Stimulated activated naive CD8-positive, alpha-beta T cell treated with anti-CD3 and anti-CD28 coated beads, Interleukin-15, amount 100 ng/mL, for 72 hours (primary cell): ENCODE measurements at regions not wholly inside any gene's neighbourhood (a gene's known extent, or its start where the extent isn't known, plus 50 kb on each side); places are given as distances from the start of the nearest gene placed in this dataset.

Experiments
- ATAC-seq: fragments of 150-1000 bp; cut with Tn5 transposase; 2 replicates; pipeline ENCODE4 v1.10.0; 2021; ENCODE audit warnings: mild to moderate bottlenecking, moderate library complexity
- DNase-seq, 2 donors: peaks; one replicate each; pipeline ENCODE4 v3.0.0; 2021 to 2022
- H3K27ac Mint-ChIP-seq, 2 donors: one replicate each; pipeline ENCODE4 v1.8.0; 2022; ENCODE audit warnings: mild to moderate bottlenecking in 2 of 2, mixed read lengths in 2 of 2, moderate library complexity in 2 of 2
- H3K27me3 Mint-ChIP-seq: one replicate; pipeline ENCODE4 v1.8.0; 2022; ENCODE audit warnings: mixed read lengths
- H3K4me1 Mint-ChIP-seq: one replicate; pipeline ENCODE4 v1.8.0; 2022; ENCODE audit warnings: mild to moderate bottlenecking, mixed read lengths
- H3K4me3 Mint-ChIP-seq, 2 donors: one replicate each; pipeline ENCODE4 v1.8.0; 2022; ENCODE audit warnings: mild to moderate bottlenecking in 2 of 2, mixed read lengths in 2 of 2, moderate library complexity in 1 of 2
- H3K9me3 Mint-ChIP-seq, 2 donors: one replicate each; pipeline ENCODE4 v1.8.0; 2022; ENCODE audit warnings: mixed read lengths in 2 of 2

DNA sequence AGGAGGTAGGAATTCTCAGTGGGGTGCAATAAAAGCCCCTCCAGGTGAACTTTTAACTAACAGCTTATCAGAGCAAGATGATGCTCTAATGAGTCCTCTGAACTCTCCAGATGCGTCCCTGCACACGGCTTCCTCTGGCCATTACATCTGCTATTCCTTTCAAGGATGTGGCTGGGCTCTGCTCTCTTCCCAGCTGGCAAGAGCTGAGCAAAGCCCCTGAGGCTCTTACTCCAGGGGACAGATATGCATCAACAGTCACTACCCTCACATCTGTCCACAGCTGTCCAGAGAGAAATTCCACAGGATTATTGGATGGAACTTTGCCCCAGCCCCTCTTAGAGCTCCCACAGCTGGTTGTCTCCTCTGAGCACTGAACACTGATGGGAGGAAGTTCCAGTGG is 267.8 kb downstream of the C1orf94 start:
- DNase-seq (no peak), ATAC-seq (no peak)
- Mint-ChIP-seq H3K4me3 (no peak overlapping the region), H3K27me3 (peaks cover 40% of the 10 kb centered on the region), H3K4me1 (no peaks in the 10 kb centered on the region), H3K9me3 (no peaks in the 10 kb centered on the region), H3K27ac (no peak overlapping the region)

DNA sequence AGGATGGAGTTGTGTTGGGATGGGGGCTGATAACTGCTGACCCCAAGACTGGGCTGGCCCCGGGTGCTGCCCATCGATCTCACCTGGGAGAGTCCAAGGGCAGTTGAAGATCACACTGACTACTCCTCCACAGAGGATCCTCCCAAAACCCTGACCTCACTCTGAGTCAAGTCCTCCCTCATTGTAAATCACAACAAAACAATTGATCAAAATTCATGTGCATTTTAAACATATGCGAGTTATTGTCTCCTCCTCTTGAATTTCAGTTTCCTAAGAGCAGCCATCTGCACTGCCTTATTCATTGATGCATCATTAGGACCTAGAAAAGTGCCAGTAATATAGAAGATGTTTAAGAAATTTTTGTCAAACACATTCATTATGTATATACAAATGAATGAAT is 273.6 kb downstream of the C1orf94 start:
- Mint-ChIP-seq H3K9me3 (no peaks in the 10 kb centered on the region), H3K4me3 (no peak overlapping the region), H3K27me3 (peaks cover 31% of the 10 kb centered on the region), H3K27ac (no peak overlapping the region), H3K4me1 (no peaks in the 10 kb centered on the region)
- ATAC-seq = no peak
- no peak for DNase-seq

DNA sequence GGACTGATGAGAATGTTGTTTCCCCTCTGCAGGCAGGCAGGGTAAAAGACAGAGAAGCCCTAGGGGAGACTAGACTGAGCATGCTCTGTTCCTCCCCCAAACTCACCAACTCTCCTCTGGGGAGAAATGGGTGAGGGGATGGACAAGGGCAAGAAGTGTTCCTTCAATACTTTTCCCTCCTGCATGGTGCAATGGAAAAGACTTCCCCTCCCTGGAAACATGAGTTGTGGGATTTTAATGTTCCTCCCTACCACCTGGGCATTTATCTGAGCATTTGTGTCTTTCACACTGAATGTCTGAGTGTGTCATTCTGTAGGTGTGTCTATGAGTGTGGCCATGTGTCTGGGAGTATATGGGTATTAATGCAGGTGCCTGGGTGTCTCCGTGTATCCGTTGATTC is 275.7 kb downstream of the C1orf94 start:
- no peak for DNase-seq
- peaks cover 15% of the 10 kb centered on the region for H3K27me3 Mint-ChIP-seq
- ATAC-seq = no peak
- H3K4me1 Mint-ChIP-seq = no peaks in the 10 kb centered on the region
- no peaks in the 10 kb centered on the region for H3K9me3 Mint-ChIP-seq
- peak overlapping the region in 1 of 2 donors; percentile 62 for H3K27ac Mint-ChIP-seq
- H3K4me3 Mint-ChIP-seq = no peak overlapping the region

DNA sequence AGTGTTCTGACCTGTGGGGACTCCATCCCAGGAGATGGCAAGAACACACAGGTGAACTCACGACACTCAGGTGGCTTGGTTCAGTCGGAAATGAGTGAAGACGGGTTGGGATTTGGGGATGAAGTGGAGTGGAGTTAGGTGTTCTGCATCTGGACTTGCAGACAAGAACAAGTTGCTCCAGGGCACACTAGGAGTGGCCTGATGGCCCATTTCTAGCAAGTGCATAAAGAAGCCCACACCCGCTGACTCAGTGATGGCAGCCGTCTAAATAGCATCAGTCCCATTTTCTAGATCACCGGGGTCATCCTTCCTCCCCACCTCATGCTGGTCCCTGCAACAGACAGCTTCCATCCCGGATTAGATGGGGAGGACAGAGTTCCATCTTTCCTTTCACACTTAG is 278.4 kb downstream of the C1orf94 start:
- Mint-ChIP-seq H3K4me1 (no peaks in the 10 kb centered on the region), H3K27ac (no peak overlapping the region), H3K27me3 (peaks cover 28% of the 10 kb centered on the region), H3K4me3 (no peak overlapping the region), H3K9me3 (no peaks in the 10 kb centered on the region)
- no peak for ATAC-seq
- no peak for DNase-seq

DNA sequence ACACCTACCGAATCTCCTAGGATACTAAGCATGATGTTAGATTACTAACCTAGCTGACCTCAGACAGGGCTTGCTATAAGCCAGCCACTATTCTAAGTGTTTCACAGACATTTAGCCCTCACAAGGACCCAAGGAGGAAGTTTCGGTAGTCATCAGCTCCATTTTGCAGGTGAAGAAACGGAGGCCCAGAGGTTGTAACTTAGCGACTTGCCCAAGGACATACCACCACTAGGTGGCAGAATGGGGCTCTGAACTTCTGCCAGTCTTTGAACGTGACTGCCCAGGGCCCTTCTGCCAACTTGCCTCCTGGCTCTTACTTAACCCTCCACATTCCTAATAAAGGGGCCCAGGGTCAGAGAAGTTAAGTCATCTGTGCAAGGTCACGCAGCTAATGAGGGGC is 283.5 kb downstream of the C1orf94 start:
- Mint-ChIP-seq H3K27me3 (peaks cover 35% of the 10 kb centered on the region), H3K4me3 (no peak overlapping the region), H3K4me1 (no peaks in the 10 kb centered on the region), H3K9me3 (no peaks in the 10 kb centered on the region), H3K27ac (no peak overlapping the region)
- DNase-seq (peak; percentile 32 to 41), ATAC-seq (peak; percentile 48)

DNA sequence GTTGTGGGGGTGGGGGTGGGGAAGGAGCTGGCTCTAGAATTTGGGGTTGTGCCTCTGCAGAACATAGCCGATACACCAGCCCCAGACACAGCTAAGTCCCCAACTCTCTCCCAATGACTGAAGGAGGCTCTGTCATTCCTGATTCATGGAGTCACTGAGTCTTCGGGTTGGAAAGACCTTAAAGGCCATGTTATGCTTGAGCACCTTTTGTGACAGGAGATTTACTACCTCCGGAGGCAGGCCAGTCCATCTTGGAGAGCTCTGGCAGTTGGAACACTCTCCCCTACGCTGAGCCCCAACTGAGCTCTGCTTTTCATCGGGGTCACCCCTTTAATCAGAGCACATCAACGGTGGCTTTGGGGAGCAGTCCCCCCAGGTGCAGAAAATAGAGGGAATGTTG is 284.4 kb upstream of the GJB5 start:
- Mint-ChIP-seq H3K9me3 (no peaks in the 10 kb centered on the region), H3K4me1 (no peaks in the 10 kb centered on the region), H3K4me3 (no peak overlapping the region), H3K27me3 (peaks cover 30% of the 10 kb centered on the region), H3K27ac (no peak overlapping the region)
- no peak for DNase-seq
- no peak for ATAC-seq

DNA sequence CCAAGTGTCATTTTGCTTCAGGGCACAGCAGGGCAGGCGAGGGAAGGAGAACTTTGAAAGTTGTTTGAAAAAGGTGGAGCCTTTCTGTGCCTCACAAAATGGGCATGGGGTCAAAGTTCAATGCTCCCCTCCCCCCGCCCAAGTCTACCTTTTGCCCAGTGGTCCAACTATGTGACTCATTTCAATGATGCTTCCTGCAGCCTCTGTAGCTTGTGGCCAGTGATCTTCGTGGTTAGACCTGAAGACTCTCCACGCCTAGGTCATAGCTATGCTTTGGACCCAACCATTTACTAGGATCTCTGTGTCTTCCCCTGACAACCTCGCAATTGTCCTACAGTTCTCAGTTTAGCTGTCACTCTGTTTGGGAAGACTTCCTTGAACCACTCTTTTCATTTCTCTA is 280.3 kb upstream of the GJB5 start:
- ATAC-seq (no peak), DNase-seq (no peak)
- no peak overlapping the region for H3K4me3 Mint-ChIP-seq
- peaks cover 52% of the 10 kb centered on the region for H3K27me3 Mint-ChIP-seq
- H3K9me3 Mint-ChIP-seq = no peaks in the 10 kb centered on the region
- no peaks in the 10 kb centered on the region for H3K4me1 Mint-ChIP-seq
- H3K27ac Mint-ChIP-seq = no peak overlapping the region

DNA sequence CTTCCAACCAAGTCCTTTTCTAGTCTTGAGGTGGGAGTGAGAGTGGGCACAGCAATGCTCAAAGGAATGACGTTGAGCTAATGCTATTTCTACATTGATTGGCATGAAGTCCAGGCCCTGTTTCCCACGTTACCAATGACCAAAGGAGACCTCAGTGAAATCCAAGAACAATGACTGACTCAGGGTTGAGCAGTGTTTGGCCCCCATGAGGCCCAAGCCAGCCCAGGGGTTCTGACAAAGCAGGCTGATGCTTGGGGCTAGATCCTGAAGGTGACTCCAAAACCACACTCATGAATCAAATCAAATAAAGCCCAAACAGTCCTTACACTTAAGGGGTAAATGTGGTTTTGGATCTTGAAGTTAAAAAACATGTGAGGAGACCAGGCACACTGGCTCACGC is 278.5 kb upstream of the GJB5 start:
- Mint-ChIP-seq H3K27ac (no peak overlapping the region), H3K27me3 (peaks cover 60% of the 10 kb centered on the region), H3K9me3 (no peaks in the 10 kb centered on the region), H3K4me1 (no peaks in the 10 kb centered on the region), H3K4me3 (no peak overlapping the region)
- ATAC-seq (no peak), DNase-seq (no peak)

DNA sequence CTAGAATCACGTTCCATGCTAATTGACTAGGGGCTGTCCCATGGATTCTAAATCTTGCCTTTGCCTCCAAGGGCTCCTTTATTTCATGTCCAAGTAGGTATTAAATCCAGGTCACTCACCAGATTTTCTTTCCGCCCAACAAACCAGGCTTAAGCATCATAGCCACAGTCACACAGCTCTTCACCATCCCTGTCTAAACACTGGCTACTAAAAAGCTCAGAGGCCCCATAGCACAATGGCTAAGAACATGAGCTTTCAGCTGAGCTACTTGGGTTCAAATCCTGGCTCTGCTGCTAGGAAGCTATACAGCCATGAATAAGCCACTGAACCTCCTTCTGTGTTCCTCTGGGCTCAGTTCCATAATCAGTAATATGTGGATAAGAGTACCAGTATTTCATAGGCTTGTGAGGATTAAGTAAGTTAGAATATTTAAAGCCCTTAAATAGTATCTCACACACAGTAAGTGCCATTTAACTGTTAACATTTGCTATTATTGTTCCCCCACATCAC is 277.2 kb upstream of the GJB5 start:
- ATAC-seq (no peak), DNase-seq (no peak)
- no peaks in the 10 kb centered on the region for H3K4me1 Mint-ChIP-seq
- no peak overlapping the region for H3K27ac Mint-ChIP-seq
- H3K27me3 Mint-ChIP-seq = peaks cover 48% of the 10 kb centered on the region
- no peaks in the 10 kb centered on the region for H3K9me3 Mint-ChIP-seq
- H3K4me3 Mint-ChIP-seq = no peak overlapping the region

DNA sequence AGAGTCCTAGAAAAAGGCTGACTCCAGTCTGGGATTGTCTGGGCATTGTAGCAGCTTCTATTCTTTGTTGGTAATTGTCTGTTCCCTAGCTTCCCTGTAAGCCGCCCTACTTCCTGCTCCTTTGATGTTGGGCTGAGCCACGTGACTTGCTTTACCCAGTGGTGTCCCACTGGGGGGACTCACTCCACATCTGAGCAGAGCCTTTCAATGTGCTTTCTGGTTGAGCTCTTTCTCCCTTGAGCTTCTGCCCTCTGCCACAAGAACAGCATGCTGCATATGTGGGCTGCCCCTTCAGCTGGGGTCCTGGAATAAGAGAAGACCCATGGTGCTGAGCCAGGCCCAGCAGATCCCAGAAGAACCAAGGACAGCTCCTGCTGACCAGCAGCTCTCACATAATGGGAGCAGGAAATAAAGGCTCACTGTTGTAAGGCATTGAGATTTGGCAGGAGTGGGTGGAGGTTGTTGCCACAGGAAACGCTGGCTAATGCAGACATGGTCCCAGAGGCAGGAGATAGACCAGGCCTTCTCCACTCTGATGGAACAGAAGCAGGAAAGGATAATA is 276.3 kb upstream of the GJB5 start:
- no peaks in the 10 kb centered on the region for H3K9me3 Mint-ChIP-seq
- no peak overlapping the region for H3K27ac Mint-ChIP-seq
- no peak for DNase-seq
- H3K27me3 Mint-ChIP-seq = peaks cover 39% of the 10 kb centered on the region
- no peak for ATAC-seq
- H3K4me3 Mint-ChIP-seq = no peak overlapping the region
- H3K4me1 Mint-ChIP-seq = no peaks in the 10 kb centered on the region

DNA sequence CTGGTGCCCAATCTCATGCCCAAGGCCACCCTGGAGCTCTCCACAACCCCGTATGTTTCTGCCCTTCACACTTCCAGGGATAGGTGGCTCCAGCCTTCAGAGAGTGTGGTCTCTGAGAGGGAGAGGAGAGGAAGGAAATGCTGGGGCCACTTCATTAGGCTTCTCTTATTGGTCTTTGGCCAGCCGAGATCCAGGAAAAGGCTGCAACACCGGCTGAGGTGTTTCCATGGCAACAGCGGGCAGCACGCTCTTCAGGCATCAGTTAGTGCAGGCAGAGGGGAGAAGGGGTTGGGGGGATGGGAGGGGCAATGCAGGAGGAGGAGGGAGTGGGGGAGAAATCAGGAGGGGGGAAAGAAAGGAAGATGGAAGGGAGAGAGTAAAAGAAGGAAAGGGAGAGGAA is 275.1 kb upstream of the GJB5 start:
- H3K27me3 Mint-ChIP-seq = peaks cover 39% of the 10 kb centered on the region

DNA sequence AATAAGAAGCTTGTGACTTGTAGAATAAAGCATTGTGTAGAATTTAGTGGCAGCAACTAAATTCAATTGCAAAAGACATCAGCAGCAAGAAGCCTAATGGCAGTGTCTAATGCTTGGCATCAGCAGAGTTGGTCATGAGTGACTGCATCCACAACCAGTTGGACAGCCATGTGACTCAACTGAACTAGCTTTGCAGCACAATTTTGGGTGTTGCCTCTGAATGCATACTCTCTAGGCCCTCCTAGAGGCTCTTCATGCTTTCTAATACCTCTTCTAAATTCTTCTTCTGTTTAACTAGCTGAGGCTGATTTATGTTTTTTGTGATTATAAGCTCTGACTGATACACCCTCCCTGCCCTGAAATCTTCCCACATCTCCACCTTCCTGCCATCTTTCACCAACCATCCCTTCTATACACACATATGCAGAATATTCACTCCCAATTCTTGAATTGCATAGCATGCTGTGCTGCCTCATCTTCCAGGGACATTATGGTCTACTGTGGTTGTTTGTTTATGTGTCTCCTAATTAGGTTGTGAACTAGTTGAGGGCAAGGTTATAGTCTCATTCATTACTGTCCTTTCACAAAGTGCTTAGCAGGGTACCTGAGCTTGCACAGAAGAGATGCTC is 266.7 kb upstream of the GJB5 start:
- Mint-ChIP-seq H3K4me3 (no peak overlapping the region), H3K9me3 (peaks cover 19 to 22% of the 10 kb centered on the region in 2 donors), H3K4me1 (no peaks in the 10 kb centered on the region), H3K27ac (no peak overlapping the region), H3K27me3 (no peaks in the 10 kb centered on the region)
- ATAC-seq (no peak), DNase-seq (no peak)

More for the DNA sequence above, 275.1 kb upstream of the GJB5 start:
- DNase-seq = no peak
- H3K4me1 Mint-ChIP-seq = no peaks in the 10 kb centered on the region
- H3K9me3 Mint-ChIP-seq = peaks cover 0 to under 1% of the 10 kb centered on the region in 2 donors
- H3K4me3 Mint-ChIP-seq = no peak overlapping the region
- no peak overlapping the region for H3K27ac Mint-ChIP-seq
- no peak for ATAC-seq

DNA sequence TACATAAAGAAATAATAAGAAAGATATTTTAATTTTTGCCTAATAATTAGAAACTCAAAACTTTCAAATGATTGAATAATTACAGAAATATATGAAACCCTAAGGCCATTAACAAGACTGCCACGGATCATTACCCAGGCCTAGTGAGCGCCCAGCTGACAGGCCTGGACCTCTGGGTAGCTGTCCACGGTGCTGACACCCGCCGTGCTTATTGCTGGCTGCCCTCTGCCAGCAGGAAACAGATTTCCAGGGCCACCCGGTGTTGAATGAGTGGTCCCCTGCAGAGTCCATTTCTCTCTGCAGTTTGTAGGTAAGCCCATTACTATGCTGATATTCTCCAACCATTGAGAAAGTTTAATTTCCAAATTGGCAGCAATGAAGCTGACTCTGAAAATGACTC is 254.4 kb upstream of the GJB5 start:
- Mint-ChIP-seq H3K9me3 (no peaks in the 10 kb centered on the region), H3K4me3 (no peak overlapping the region), H3K27ac (no peak overlapping the region), H3K27me3 (no peaks in the 10 kb centered on the region), H3K4me1 (no peaks in the 10 kb centered on the region)
- ATAC-seq = no peak
- DNase-seq = no peak

DNA sequence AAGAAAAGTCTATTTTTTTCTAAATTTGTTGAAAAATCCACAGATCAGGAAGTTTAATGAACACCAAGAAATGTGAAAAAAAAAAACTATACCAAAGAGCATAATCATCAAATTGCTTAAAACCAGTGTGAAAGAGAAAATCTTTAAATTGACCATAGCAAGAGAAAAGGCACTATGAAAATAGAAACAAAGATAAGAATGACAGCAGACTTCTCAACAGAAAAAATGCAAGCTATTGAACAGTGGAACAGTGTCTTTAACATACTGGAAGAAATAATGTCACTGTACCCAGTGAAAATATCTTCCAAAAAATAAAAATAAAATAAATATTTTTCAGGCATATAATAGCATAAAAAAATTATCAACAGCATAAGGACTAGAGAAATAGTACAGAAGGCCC is 243.0 kb upstream of the GJB5 start:
- no peak for ATAC-seq
- no peaks in the 10 kb centered on the region for H3K27me3 Mint-ChIP-seq
- no peak for DNase-seq
- no peaks in the 10 kb centered on the region for H3K4me1 Mint-ChIP-seq
- no peak overlapping the region for H3K4me3 Mint-ChIP-seq
- peaks cover 25 to 38% of the 10 kb centered on the region in 2 donors for H3K9me3 Mint-ChIP-seq
- no peak overlapping the region for H3K27ac Mint-ChIP-seq

DNA sequence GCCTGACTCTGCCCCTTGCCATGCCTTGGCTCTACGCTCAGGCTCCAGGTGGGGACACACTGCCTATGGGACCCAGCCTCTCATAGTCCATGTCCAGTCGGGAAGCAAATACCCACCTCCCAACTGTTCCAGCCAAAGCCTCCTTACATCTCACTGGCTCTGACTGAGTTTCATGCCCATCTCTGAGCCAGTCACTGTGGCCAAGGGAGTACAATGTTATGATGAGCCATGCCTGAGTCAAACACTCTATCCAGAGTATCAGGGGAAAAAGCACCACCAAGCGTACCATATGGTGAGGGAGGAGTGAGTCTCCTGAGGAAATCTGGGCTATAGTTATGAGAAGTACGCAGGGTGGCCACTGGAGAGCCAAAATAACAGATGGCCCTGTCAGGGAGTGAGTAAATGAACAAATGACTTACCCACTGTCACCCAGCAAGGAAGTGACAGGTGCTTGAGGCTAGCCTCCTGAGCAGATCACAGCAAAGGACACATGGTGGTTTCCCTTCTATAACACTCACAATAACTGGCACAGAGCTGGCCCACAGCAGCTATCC is 236.6 kb upstream of the GJB5 start:
- no peak overlapping the region for H3K27ac Mint-ChIP-seq

DNA sequence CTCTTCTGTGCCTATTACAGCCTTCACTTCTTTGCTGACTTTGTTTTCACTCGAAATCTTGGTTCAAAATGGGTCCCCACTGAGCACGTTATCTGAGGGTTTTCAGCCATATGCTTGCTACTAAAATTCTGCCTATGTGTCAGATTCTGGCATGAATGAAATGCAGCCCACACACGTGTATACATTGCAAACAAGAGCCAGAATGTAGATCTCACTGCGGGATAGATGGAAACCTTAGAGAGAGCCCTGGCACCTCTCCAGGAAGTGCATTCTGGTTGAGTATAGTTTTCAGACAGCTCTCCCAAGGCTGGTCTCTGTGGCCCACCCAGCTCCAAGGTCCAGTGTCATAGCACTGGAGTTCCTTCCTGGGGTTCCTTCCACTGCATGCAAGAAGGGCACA is 234.7 kb upstream of the GJB5 start:
- DNase-seq = no peak
- H3K4me3 Mint-ChIP-seq = no peak overlapping the region
- no peak overlapping the region for H3K27ac Mint-ChIP-seq
- H3K9me3 Mint-ChIP-seq = no peaks in the 10 kb centered on the region
- H3K4me1 Mint-ChIP-seq = no peaks in the 10 kb centered on the region
- peaks cover 8% of the 10 kb centered on the region for H3K27me3 Mint-ChIP-seq
- ATAC-seq = no peak

More for the DNA sequence above, 236.6 kb upstream of the GJB5 start:
- no peak overlapping the region for H3K4me3 Mint-ChIP-seq
- ATAC-seq (no peak), DNase-seq (no peak)
- H3K9me3 Mint-ChIP-seq = peaks cover 0 to 5% of the 10 kb centered on the region in 2 donors
- no peaks in the 10 kb centered on the region for H3K27me3 Mint-ChIP-seq
- no peaks in the 10 kb centered on the region for H3K4me1 Mint-ChIP-seq

DNA sequence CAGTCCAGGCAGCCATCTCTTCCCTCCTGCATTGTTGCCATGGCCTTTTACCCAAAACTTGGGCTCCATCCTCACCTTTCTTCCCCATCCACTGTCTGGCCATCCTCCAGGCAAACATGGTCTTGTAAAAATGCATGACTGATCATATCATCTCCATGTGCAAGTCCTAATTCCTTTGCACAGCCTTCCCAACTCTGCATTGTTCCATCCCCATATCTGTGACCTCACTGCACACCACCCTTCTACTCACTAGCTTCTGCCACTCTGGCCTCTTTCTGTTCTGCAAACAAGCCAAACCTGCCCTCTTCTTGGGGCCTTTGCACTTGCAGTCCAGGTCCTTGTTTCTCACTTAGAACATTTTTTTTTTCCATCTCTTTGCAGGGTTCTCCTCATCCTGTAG is 230.1 kb upstream of the GJB5 start:
- no peak overlapping the region for H3K27ac Mint-ChIP-seq
- no peak for DNase-seq
- H3K27me3 Mint-ChIP-seq = peaks cover 30% of the 10 kb centered on the region
- no peak overlapping the region for H3K4me3 Mint-ChIP-seq
- no peak for ATAC-seq
- H3K4me1 Mint-ChIP-seq = no peaks in the 10 kb centered on the region
- no peaks in the 10 kb centered on the region for H3K9me3 Mint-ChIP-seq
